GM23248 (cell line): ENCODE measurements at regions not wholly inside any gene's neighbourhood (a gene's known extent, or its start where the extent isn't known, plus 50 kb on each side); places are given as distances from the start of the nearest gene placed in this dataset.

Experiments used
- EZH2 ChIP-seq: fragments of 200-600 bp; sonication (generic); IDR thresholded peaks from 2 replicates; pipeline ENCODE4 v1.6.1; 2018; ENCODE audit warnings: antibody characterized with exemption, mild to moderate bottlenecking; ENCODE audit not compliant: insufficient read depth, poor library complexity, severe bottlenecking
- EZH2phosphoT487 ChIP-seq: fragments of 200-600 bp; sonication (generic); IDR thresholded peaks from 2 replicates; pipeline ENCODE4 v1.6.1; 2018; ENCODE audit warnings: antibody characterized with exemption, moderate library complexity, mild to moderate bottlenecking, low read depth; ENCODE audit not compliant: insufficient read depth

DNA sequence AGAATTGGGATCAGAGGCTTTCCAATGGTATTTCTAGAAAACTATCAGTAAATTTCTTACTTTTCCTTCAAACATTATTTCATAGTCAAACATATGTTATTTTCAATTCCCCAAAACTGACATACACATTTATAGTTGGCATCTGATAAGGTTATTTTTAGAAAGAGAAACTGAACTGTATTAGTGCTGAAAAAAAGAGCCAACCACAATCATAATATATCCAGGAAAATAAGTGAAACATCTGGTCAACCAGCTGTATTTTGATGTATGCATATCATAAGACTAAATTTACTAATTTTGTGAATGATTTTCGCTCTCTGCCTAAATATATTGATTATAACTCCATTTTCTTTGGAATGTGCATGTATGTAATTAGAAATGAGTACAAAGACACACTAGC lies 554.2 kb downstream of the FLRT2 start:
- TF ChIP-seq EZH2phosphoT487, result no peak
- no peak for TF ChIP-seq EZH2
